Neural cell (in vitro differentiated cells): ENCODE measurements at regions not wholly inside any gene's neighbourhood (a gene's known extent, or its start where the extent isn't known, plus 50 kb on each side); places are given as distances from the start of the nearest gene placed in this dataset.

Source experiments
- EP300 ChIP-seq: fragments of 450-650 bp; conservative IDR thresholded peaks from 2 replicates; pipeline ENCODE4 v1.6.1; 2014; ENCODE audit warnings: antibody characterized with exemption, mild to moderate bottlenecking, moderate library complexity; ENCODE audit not compliant: poor library complexity, severe bottlenecking
- EZH2 ChIP-seq: fragments of 200-600, 300-800 bp; shearing (Covaris generic), sonication (generic); IDR thresholded peaks from 2 replicates; pipeline ENCODE4 v1.6.1; 2014; ENCODE audit warnings: antibody characterized with exemption, low read length, borderline replicate concordance, mild to moderate bottlenecking; ENCODE audit not compliant: insufficient read depth, poor library complexity, severe bottlenecking
- MXI1 ChIP-seq: fragments of 450-650 bp; conservative IDR thresholded peaks from 2 replicates; pipeline ENCODE4 v1.6.1; 2014; ENCODE audit warnings: antibody characterized with exemption, mild to moderate bottlenecking; ENCODE audit not compliant: poor library complexity, severe bottlenecking
- POLR2AphosphoS5 ChIP-seq: IDR thresholded peaks from 2 replicates; pipeline ENCODE4 v1.6.1; 2012
- RAD21 ChIP-seq: fragments of 450-650 bp; conservative IDR thresholded peaks from 2 replicates; pipeline ENCODE4 v1.6.1; 2014; ENCODE audit warnings: antibody characterized with exemption, mild to moderate bottlenecking, moderate library complexity
- SMC3 ChIP-seq: fragments of 450-650 bp; conservative IDR thresholded peaks from 2 replicates; pipeline ENCODE4 v1.6.1; 2014; ENCODE audit warnings: antibody characterized with exemption, mild to moderate bottlenecking, moderate library complexity; ENCODE audit not compliant: poor library complexity
- TAF1 ChIP-seq: IDR thresholded peaks from 2 replicates; pipeline ENCODE4 v1.6.1; 2012; ENCODE audit warnings: low read depth
- TF ChIP-seq, protein P1 (sequence below): fragments of 450-650 bp; IDR thresholded peaks from 2 replicates; pipeline ENCODE4 v1.5.1; 2014; ENCODE audit warnings: antibody characterized with exemption, mild to moderate bottlenecking, moderate library complexity; ENCODE audit not compliant: poor library complexity, severe bottlenecking
- TF ChIP-seq, protein P2 (sequence below): IDR thresholded peaks from 2 replicates; pipeline ENCODE4 v1.6.1; 2012; ENCODE audit warnings: borderline replicate concordance

DNA sequence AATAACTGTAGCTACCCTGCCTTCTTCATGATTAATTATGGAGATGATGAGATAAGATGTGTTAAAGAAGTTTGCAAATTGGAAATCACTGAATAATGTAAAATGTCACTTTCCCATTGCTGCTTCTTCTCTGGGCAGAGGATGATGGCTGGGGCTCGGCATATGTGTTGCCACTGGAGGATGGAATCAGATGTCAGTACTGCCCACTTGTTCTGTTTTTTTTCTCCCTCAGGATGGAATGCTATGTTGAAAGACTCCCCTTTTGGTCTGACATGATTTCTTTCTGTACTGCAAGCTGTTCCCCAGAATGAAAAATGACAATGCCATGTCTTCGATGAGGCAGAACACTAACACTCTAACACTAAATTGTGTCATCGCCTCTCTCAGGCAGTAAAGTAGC lies 373.9 kb upstream of the SPAG17 start:
- TF ChIP-seq, protein P1, sequence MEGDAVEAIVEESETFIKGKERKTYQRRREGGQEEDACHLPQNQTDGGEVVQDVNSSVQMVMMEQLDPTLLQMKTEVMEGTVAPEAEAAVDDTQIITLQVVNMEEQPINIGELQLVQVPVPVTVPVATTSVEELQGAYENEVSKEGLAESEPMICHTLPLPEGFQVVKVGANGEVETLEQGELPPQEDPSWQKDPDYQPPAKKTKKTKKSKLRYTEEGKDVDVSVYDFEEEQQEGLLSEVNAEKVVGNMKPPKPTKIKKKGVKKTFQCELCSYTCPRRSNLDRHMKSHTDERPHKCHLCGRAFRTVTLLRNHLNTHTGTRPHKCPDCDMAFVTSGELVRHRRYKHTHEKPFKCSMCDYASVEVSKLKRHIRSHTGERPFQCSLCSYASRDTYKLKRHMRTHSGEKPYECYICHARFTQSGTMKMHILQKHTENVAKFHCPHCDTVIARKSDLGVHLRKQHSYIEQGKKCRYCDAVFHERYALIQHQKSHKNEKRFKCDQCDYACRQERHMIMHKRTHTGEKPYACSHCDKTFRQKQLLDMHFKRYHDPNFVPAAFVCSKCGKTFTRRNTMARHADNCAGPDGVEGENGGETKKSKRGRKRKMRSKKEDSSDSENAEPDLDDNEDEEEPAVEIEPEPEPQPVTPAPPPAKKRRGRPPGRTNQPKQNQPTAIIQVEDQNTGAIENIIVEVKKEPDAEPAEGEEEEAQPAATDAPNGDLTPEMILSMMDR = no peak
- no peak for TF ChIP-seq MXI1
- no peak for TF ChIP-seq TAF1
- TF ChIP-seq EZH2 = no peak
- no peak for TF ChIP-seq POLR2AphosphoS5
- TF ChIP-seq EP300 = no peak
- TF ChIP-seq, protein P2, sequence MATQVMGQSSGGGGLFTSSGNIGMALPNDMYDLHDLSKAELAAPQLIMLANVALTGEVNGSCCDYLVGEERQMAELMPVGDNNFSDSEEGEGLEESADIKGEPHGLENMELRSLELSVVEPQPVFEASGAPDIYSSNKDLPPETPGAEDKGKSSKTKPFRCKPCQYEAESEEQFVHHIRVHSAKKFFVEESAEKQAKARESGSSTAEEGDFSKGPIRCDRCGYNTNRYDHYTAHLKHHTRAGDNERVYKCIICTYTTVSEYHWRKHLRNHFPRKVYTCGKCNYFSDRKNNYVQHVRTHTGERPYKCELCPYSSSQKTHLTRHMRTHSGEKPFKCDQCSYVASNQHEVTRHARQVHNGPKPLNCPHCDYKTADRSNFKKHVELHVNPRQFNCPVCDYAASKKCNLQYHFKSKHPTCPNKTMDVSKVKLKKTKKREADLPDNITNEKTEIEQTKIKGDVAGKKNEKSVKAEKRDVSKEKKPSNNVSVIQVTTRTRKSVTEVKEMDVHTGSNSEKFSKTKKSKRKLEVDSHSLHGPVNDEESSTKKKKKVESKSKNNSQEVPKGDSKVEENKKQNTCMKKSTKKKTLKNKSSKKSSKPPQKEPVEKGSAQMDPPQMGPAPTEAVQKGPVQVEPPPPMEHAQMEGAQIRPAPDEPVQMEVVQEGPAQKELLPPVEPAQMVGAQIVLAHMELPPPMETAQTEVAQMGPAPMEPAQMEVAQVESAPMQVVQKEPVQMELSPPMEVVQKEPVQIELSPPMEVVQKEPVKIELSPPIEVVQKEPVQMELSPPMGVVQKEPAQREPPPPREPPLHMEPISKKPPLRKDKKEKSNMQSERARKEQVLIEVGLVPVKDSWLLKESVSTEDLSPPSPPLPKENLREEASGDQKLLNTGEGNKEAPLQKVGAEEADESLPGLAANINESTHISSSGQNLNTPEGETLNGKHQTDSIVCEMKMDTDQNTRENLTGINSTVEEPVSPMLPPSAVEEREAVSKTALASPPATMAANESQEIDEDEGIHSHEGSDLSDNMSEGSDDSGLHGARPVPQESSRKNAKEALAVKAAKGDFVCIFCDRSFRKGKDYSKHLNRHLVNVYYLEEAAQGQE = no peak
- TF ChIP-seq SMC3 = no peak
- no peak for TF ChIP-seq RAD21
